ENCODE measurements at regions not wholly inside any gene's neighbourhood (a gene's known extent, or its start where the extent isn't known, plus 50 kb on each side); places are given as distances from the start of the nearest gene placed in this dataset.

DNA sequence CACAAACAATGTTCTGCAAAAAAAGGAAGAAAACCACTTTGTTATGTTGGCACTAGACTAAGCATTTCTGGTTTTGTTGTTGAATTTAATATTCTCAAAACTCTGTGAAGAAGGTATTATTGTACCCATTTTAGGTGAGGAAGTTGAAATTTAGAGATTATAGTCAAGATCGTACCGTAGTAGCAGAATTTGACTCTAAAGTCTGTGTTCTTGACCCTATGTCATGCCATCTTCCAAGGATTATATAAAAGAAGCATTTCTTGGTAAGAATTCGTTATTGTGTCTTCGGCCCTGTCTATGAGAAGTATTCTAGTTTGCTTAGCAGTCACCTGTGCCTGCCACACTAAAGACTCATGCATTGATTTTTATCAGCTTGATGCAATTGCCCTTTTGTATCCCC lies 104.4 kb upstream of the MAP9 start:
- Histone ChIP-seq H3K27ac (ENCODE audit: low read depth, low read length) (no peak overlapping the region), H3K4me1 (ENCODE audit: insufficient read depth, low read length) (no peaks in the 10 kb centered on the region), H3K36me3 (ENCODE audit: insufficient read depth, low read length) (no peaks in the 10 kb centered on the region), H2AFZ (ENCODE audit: low read length) (no peak overlapping the region), H3K9me3 (ENCODE audit: low read depth, low read length) (no peaks in the 10 kb centered on the region), H4K20me1 (ENCODE audit: insufficient read depth, low read length) (no peaks in the 10 kb centered on the region), H3K27me3 (ENCODE audit: insufficient read depth, low read length) (no peaks in the 10 kb centered on the region), H3K4me3 (ENCODE audit: insufficient read depth, low read length) (no peak overlapping the region), H3K79me2 (ENCODE audit: insufficient read depth, low read length) (no peaks in the 10 kb centered on the region), H3K4me2 (ENCODE audit: insufficient read depth, low read length) (no peak overlapping the region)
- TF ChIP-seq, protein P1, sequence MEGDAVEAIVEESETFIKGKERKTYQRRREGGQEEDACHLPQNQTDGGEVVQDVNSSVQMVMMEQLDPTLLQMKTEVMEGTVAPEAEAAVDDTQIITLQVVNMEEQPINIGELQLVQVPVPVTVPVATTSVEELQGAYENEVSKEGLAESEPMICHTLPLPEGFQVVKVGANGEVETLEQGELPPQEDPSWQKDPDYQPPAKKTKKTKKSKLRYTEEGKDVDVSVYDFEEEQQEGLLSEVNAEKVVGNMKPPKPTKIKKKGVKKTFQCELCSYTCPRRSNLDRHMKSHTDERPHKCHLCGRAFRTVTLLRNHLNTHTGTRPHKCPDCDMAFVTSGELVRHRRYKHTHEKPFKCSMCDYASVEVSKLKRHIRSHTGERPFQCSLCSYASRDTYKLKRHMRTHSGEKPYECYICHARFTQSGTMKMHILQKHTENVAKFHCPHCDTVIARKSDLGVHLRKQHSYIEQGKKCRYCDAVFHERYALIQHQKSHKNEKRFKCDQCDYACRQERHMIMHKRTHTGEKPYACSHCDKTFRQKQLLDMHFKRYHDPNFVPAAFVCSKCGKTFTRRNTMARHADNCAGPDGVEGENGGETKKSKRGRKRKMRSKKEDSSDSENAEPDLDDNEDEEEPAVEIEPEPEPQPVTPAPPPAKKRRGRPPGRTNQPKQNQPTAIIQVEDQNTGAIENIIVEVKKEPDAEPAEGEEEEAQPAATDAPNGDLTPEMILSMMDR (IDR thresholded peaks at IDR 0.05; ENCODE audit: extremely low read depth, low read depth, low read length): no peak
- DNase-seq (ENCODE audit: insufficient read length, low spot score, missing footprints): no peak

DNA sequence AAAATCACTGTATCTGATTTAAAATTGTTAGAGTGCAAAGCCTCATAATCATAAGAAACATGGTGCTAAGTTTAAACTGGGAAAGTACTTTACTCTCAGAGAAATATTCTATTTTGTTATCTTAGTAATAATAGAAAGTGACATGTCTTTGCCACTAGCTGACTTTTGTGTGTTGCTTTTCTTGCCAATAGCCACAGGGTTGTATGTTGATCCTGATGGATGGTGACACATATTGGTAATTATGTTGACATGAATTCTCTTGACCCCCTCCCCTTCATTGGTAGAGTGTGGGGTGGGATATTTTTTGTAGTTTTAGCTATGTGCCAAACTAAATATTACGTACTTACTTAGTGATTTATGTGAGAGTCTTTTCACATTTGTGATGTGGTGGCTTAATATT lies 103.1 kb upstream of the MAP9 start:
- H3K4me1 ChIP-seq (ENCODE audit: insufficient read depth, low read length): no peaks in the 10 kb centered on the region
- no peaks in the 10 kb centered on the region for H3K27me3 ChIP-seq (ENCODE audit: insufficient read depth, low read length)
- H3K27ac ChIP-seq (ENCODE audit: low read depth, low read length): no peak overlapping the region
- no peaks in the 10 kb centered on the region for H3K36me3 ChIP-seq (ENCODE audit: insufficient read depth, low read length)
- H3K4me3 ChIP-seq (ENCODE audit: insufficient read depth, low read length): no peak overlapping the region
- TF ChIP-seq, protein P1 (IDR thresholded peaks at IDR 0.05; ENCODE audit: extremely low read depth, low read depth, low read length): no peak
- H3K9me3 ChIP-seq (ENCODE audit: low read depth, low read length): no peaks in the 10 kb centered on the region
- DNase-seq (ENCODE audit: insufficient read length, low spot score, missing footprints): no peak
- H3K4me2 ChIP-seq (ENCODE audit: insufficient read depth, low read length): no peak overlapping the region
- H2AFZ ChIP-seq (ENCODE audit: low read length): no peak overlapping the region
- no peaks in the 10 kb centered on the region for H3K79me2 ChIP-seq (ENCODE audit: insufficient read depth, low read length)
- no peaks in the 10 kb centered on the region for H4K20me1 ChIP-seq (ENCODE audit: insufficient read depth, low read length)

DNA sequence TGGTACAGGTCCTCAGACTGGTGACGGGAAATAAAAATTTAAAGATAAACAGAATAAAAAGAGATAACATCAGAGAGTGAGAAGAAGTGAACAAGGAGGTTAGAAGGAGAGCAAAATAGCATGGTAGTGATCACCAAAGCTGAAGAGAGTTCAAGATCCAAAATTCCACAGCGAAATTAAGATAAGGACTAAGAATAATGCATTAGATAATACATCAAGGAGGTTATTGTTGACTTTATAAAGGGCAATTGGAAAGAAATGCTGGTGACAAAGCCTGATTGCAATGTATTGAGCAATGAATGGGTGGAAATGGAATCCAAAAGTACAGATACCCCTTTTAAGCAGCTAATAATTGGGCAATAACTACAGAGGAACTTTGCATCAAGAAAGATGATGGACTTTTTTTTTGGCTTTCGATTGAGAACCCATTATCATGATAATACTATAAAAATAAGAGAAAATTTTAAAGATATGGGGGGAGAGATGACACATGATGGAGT lies 101.6 kb upstream of the MAP9 start:
- Histone ChIP-seq H3K36me3 (ENCODE audit: insufficient read depth, low read length) (no peaks in the 10 kb centered on the region), H4K20me1 (ENCODE audit: insufficient read depth, low read length) (no peaks in the 10 kb centered on the region), H3K4me2 (ENCODE audit: insufficient read depth, low read length) (no peak overlapping the region), H2AFZ (ENCODE audit: low read length) (no peak overlapping the region), H3K9me3 (ENCODE audit: low read depth, low read length) (no peaks in the 10 kb centered on the region), H3K27ac (ENCODE audit: low read depth, low read length) (no peak overlapping the region), H3K27me3 (ENCODE audit: insufficient read depth, low read length) (no peaks in the 10 kb centered on the region), H3K79me2 (ENCODE audit: insufficient read depth, low read length) (no peaks in the 10 kb centered on the region), H3K4me3 (ENCODE audit: insufficient read depth, low read length) (no peak overlapping the region), H3K4me1 (ENCODE audit: insufficient read depth, low read length) (no peaks in the 10 kb centered on the region)
- DNase-seq (ENCODE audit: insufficient read length, low spot score, missing footprints): no peak
- TF ChIP-seq, protein P1 (IDR thresholded peaks at IDR 0.05; ENCODE audit: extremely low read depth, low read depth, low read length): no peak

DNA sequence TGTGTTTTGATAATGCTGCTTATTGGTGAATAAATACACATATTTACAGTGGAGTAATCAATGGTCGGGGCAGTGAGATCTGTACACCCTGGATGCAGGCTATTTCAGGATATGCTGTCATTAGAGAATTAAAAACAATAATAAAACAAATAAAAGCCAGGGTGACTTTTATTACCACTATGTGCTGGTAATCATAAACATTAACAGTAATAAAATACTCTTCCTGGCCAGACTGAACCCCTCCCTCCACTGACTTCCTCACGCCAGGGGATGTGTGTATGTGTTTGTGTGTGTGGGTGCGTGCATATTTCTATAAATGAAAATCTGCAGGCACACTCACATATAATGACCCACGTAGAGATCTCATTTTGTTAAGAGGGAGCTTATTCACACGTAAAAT lies 98.0 kb upstream of the MAP9 start:
- Histone ChIP-seq H3K36me3 (ENCODE audit: insufficient read depth, low read length) (no peaks in the 10 kb centered on the region), H3K79me2 (ENCODE audit: insufficient read depth, low read length) (no peaks in the 10 kb centered on the region), H3K27me3 (ENCODE audit: insufficient read depth, low read length) (no peaks in the 10 kb centered on the region), H2AFZ (ENCODE audit: low read length) (no peak overlapping the region), H3K9me3 (ENCODE audit: low read depth, low read length) (no peaks in the 10 kb centered on the region), H3K4me1 (ENCODE audit: insufficient read depth, low read length) (no peaks in the 10 kb centered on the region), H4K20me1 (ENCODE audit: insufficient read depth, low read length) (no peaks in the 10 kb centered on the region), H3K27ac (ENCODE audit: low read depth, low read length) (no peak overlapping the region), H3K4me3 (ENCODE audit: insufficient read depth, low read length) (no peak overlapping the region), H3K4me2 (ENCODE audit: insufficient read depth, low read length) (no peak overlapping the region)
- DNase-seq (ENCODE audit: insufficient read length, low spot score, missing footprints): no peak
- TF ChIP-seq, protein P1 (IDR thresholded peaks at IDR 0.05; ENCODE audit: extremely low read depth, low read depth, low read length): no peak

Measured in osteoblast (primary cell).